ENCODE measurements at regions not wholly inside any gene's neighbourhood (a gene's known extent, or its start where the extent isn't known, plus 50 kb on each side); places are given as distances from the start of the nearest gene placed in this dataset.

DNA sequence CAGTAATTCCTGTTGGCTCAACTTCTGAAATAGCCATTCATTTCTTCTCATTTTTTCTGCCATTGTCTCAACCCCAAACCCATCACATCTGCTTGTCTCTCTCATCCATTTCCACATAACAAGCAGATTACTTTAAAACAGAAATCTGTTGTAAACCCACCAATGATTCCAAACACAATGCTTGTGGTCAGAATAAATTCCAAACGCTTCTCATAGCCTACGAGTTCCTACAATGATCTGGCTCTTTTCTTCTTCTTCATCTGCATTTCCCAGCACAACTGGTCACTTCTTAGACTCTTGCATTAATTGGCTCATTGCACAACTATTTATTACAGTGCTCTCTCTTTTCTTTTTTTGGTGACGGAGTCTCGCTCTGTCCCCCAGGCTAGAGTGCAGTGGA lies 364.1 kb downstream of the GATA3 start:
- H3K4me3 ChIP-seq (replicated peaks; ENCODE audit: insufficient read depth, low read length), result no peak overlapping the region
- TF ChIP-seq POLR2AphosphoS5 (IDR thresholded peaks at IDR 0.05; ENCODE audit: low read depth) (no peak), GABPA (IDR thresholded peaks at IDR 0.05; ENCODE audit: low read depth) (no peak), SPI1 (IDR thresholded peaks at IDR 0.05; ENCODE audit: borderline replicate concordance, low read depth) (no peak)
- TF ChIP-seq, protein P1, sequence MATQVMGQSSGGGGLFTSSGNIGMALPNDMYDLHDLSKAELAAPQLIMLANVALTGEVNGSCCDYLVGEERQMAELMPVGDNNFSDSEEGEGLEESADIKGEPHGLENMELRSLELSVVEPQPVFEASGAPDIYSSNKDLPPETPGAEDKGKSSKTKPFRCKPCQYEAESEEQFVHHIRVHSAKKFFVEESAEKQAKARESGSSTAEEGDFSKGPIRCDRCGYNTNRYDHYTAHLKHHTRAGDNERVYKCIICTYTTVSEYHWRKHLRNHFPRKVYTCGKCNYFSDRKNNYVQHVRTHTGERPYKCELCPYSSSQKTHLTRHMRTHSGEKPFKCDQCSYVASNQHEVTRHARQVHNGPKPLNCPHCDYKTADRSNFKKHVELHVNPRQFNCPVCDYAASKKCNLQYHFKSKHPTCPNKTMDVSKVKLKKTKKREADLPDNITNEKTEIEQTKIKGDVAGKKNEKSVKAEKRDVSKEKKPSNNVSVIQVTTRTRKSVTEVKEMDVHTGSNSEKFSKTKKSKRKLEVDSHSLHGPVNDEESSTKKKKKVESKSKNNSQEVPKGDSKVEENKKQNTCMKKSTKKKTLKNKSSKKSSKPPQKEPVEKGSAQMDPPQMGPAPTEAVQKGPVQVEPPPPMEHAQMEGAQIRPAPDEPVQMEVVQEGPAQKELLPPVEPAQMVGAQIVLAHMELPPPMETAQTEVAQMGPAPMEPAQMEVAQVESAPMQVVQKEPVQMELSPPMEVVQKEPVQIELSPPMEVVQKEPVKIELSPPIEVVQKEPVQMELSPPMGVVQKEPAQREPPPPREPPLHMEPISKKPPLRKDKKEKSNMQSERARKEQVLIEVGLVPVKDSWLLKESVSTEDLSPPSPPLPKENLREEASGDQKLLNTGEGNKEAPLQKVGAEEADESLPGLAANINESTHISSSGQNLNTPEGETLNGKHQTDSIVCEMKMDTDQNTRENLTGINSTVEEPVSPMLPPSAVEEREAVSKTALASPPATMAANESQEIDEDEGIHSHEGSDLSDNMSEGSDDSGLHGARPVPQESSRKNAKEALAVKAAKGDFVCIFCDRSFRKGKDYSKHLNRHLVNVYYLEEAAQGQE (IDR thresholded peaks at IDR 0.05; ENCODE audit: insufficient replicate concordance, low read depth), result no peak
- TF ChIP-seq, protein P2, sequence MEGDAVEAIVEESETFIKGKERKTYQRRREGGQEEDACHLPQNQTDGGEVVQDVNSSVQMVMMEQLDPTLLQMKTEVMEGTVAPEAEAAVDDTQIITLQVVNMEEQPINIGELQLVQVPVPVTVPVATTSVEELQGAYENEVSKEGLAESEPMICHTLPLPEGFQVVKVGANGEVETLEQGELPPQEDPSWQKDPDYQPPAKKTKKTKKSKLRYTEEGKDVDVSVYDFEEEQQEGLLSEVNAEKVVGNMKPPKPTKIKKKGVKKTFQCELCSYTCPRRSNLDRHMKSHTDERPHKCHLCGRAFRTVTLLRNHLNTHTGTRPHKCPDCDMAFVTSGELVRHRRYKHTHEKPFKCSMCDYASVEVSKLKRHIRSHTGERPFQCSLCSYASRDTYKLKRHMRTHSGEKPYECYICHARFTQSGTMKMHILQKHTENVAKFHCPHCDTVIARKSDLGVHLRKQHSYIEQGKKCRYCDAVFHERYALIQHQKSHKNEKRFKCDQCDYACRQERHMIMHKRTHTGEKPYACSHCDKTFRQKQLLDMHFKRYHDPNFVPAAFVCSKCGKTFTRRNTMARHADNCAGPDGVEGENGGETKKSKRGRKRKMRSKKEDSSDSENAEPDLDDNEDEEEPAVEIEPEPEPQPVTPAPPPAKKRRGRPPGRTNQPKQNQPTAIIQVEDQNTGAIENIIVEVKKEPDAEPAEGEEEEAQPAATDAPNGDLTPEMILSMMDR (IDR thresholded peaks at IDR 0.05; ENCODE audit: insufficient read depth, low read length), result no peak
- DNase-seq (ENCODE audit: low read depth in 1 of 2, low spot score in 1 of 2), result no peak
- H3K27me3 ChIP-seq (ENCODE audit: insufficient read depth, poor library complexity, severe bottlenecking), result no peaks in the 10 kb centered on the region
- no peak overlapping the region for H3K27ac ChIP-seq (replicated peaks)

DNA sequence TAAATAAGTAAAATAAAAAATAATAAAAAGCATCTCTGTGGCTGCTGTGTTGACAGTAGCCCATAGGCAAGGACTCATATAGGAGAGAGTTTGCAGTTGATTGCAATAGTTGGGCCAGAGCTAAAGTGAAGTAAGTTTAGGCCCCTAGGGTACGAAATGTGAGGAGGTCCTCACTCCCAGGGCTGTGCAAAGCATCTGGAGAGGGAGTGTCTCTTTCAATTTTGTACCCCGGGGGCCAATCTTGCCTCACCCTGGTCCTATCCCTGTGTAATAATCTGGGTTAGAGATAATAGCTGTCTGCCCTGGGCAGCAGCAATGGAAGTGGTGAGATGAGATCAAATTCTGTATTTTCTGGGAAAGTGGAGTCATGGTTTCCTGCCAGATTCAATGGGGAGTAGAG lies 365.7 kb downstream of the GATA3 start:
- Histone ChIP-seq H3K27me3 (ENCODE audit: insufficient read depth, poor library complexity, severe bottlenecking) (no peaks in the 10 kb centered on the region), H3K4me3 (replicated peaks; ENCODE audit: insufficient read depth, low read length) (no peak overlapping the region), H3K27ac (replicated peaks) (no peak overlapping the region)
- no peak for TF ChIP-seq GABPA (IDR thresholded peaks at IDR 0.05; ENCODE audit: low read depth)
- TF ChIP-seq, protein P2 (IDR thresholded peaks at IDR 0.05; ENCODE audit: insufficient read depth, low read length), result no peak
- TF ChIP-seq SPI1 (IDR thresholded peaks at IDR 0.05; ENCODE audit: borderline replicate concordance, low read depth), result no peak
- no peak for TF ChIP-seq POLR2AphosphoS5 (IDR thresholded peaks at IDR 0.05; ENCODE audit: low read depth)
- TF ChIP-seq, protein P1 (IDR thresholded peaks at IDR 0.05; ENCODE audit: insufficient replicate concordance, low read depth), result no peak
- DNase-seq (ENCODE audit: low read depth in 1 of 2, low spot score in 1 of 2), result no peak

DNA sequence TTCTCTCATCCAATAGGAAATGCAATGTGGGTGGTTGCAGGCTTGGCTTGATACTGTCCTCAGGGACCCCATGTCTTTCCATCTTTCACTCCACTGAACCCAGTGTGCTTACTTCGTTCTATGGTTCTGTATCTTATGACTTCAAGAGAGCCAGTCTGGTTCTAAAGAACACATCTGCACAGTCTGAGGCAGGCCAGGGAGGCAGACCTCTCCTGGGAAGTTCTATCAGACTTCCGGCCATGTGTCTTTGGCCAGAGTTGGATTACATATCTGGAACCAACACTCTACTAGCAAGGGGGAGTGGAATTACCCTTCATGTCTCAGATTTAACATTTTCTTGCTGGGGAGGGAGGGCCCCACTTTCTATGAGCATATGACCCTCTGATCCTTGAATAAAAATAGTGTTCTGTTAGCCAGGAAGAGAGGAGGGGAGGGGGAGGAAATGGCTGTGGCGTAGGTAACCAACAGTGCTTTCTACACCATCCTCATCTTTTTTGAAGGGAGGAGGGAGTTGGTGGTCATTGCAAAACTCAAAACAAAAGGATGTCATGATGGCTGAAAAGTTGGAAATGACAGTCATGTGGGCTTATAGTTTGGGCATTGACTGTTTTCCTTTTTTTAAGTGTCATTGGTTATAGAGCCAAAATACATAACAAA lies 370.2 kb downstream of the GATA3 start:
- TF ChIP-seq SPI1 (IDR thresholded peaks at IDR 0.05; ENCODE audit: borderline replicate concordance, low read depth) (no peak), GABPA (IDR thresholded peaks at IDR 0.05; ENCODE audit: low read depth) (no peak), POLR2AphosphoS5 (IDR thresholded peaks at IDR 0.05; ENCODE audit: low read depth) (no peak)
- TF ChIP-seq, protein P1 (IDR thresholded peaks at IDR 0.05; ENCODE audit: insufficient replicate concordance, low read depth), result no peak
- TF ChIP-seq, protein P2 (IDR thresholded peaks at IDR 0.05; ENCODE audit: insufficient read depth, low read length), result no peak
- Histone ChIP-seq H3K27ac (replicated peaks) (no peak overlapping the region), H3K27me3 (ENCODE audit: insufficient read depth, poor library complexity, severe bottlenecking) (no peaks in the 10 kb centered on the region), H3K4me3 (replicated peaks; ENCODE audit: insufficient read depth, low read length) (no peak overlapping the region)
- no peak for DNase-seq (ENCODE audit: low read depth in 1 of 2, low spot score in 1 of 2)

Measured in HL-60 (cell line).